Type B pancreatic cell (in vitro differentiated cells): ENCODE measurements at regions not wholly inside any gene's neighbourhood (a gene's known extent, or its start where the extent isn't known, plus 50 kb on each side); places are given as distances from the start of the nearest gene placed in this dataset.

Experiments used
- DNase-seq: peaks from one replicate; pipeline ENCODE4 v3.0.0; 2021; ENCODE audit warnings: mixed read lengths; ENCODE audit not compliant: unreplicated experiment; ENCODE audit errors: extremely low spot score
- H3K27ac Mint-ChIP-seq: 2 replicates; pipeline ENCODE4 v1.8.0; 2021; ENCODE audit warnings: mild to moderate bottlenecking, mixed read lengths
- H3K27me3 Mint-ChIP-seq: 2 replicates; pipeline ENCODE4 v1.8.0; 2021; ENCODE audit warnings: mixed read lengths
- H3K36me3 Mint-ChIP-seq: 2 replicates; pipeline ENCODE4 v1.8.0; 2021; ENCODE audit warnings: mixed read lengths
- H3K4me1 Mint-ChIP-seq: one replicate; pipeline ENCODE4 v1.8.0; 2021; ENCODE audit warnings: mixed read lengths; ENCODE audit not compliant: unreplicated experiment
- H3K4me3 Mint-ChIP-seq: 2 replicates; pipeline ENCODE4 v1.8.0; 2021; ENCODE audit warnings: mild to moderate bottlenecking, mixed read lengths
- H3K9me3 Mint-ChIP-seq: 2 replicates; pipeline ENCODE4 v1.8.0; 2021; ENCODE audit warnings: mixed read lengths
- CTCF ChIP-seq: fragments of 200-600 bp; sonication (generic); conservative IDR thresholded peaks from 2 replicates; pipeline ENCODE4 v1.5.0; 2021; ENCODE audit warnings: antibody characterized with exemption, mild to moderate bottlenecking

GRCh38 chr10:33664070-33664469, 329.6 kb upstream of the NRP1 start:
- no peak for DNase-seq
- H3K36me3 Mint-ChIP-seq, result no peaks in the 10 kb centered on the region
- H3K27me3 Mint-ChIP-seq, result no peaks in the 10 kb centered on the region
- TF ChIP-seq CTCF, result no peak
- H3K4me3 Mint-ChIP-seq, result no peak overlapping the region
- H3K9me3 Mint-ChIP-seq, result peaks cover 9% of the 10 kb centered on the region
- no peak overlapping the region for H3K27ac Mint-ChIP-seq
- H3K4me1 Mint-ChIP-seq, result peaks cover 17% of the 10 kb centered on the region

GRCh38 chr10:33661580-33662336, 327.3 kb upstream of the NRP1 start:
- no peaks in the 10 kb centered on the region for H3K27me3 Mint-ChIP-seq
- no peaks in the 10 kb centered on the region for H3K36me3 Mint-ChIP-seq
- no peak overlapping the region for H3K4me3 Mint-ChIP-seq
- TF ChIP-seq CTCF, result no peak
- H3K27ac Mint-ChIP-seq, result no peak overlapping the region
- peaks cover 13% of the 10 kb centered on the region for H3K9me3 Mint-ChIP-seq
- peaks cover 25% of the 10 kb centered on the region for H3K4me1 Mint-ChIP-seq
- DNase-seq, result no peak

GRCh38 chr10:33660329-33660728, 325.9 kb upstream of the NRP1 start:
- no peaks in the 10 kb centered on the region for H3K27me3 Mint-ChIP-seq
- peaks cover 13% of the 10 kb centered on the region for H3K9me3 Mint-ChIP-seq
- H3K4me3 Mint-ChIP-seq, result no peak overlapping the region
- TF ChIP-seq CTCF, result no peak
- DNase-seq, result no peak
- H3K27ac Mint-ChIP-seq, result no peak overlapping the region
- H3K4me1 Mint-ChIP-seq, result peaks cover 28% of the 10 kb centered on the region
- H3K36me3 Mint-ChIP-seq, result no peaks in the 10 kb centered on the region

- Mint-ChIP-seq H3K27me3 (no peaks in the 10 kb centered on the region), H3K4me1 (peaks cover 23% of the 10 kb centered on the region), H3K36me3 (no peaks in the 10 kb centered on the region), H3K4me3 (no peak overlapping the region), H3K9me3 (peaks cover 10% of the 10 kb centered on the region), H3K27ac (no peak overlapping the region)
- TF ChIP-seq CTCF, result no peak
- DNase-seq, result no peak
Measured at GRCh38 chr10:33657913-33658312, 323.4 kb upstream of the NRP1 start.

GRCh38 chr10:33657154-33657908, 322.9 kb upstream of the NRP1 start:
- Mint-ChIP-seq H3K36me3 (peaks cover 3% of the 10 kb centered on the region), H3K4me3 (no peak overlapping the region), H3K27ac (peak overlapping the region; percentile 43), H3K27me3 (no peaks in the 10 kb centered on the region), H3K9me3 (peaks cover 15% of the 10 kb centered on the region), H3K4me1 (peaks cover 23% of the 10 kb centered on the region)
- no peak for DNase-seq
- no peak for TF ChIP-seq CTCF
